ENCODE measurements at regions not wholly inside any gene's neighbourhood (a gene's known extent, or its start where the extent isn't known, plus 50 kb on each side); places are given as distances from the start of the nearest gene placed in this dataset.

- Histone ChIP-seq H3K9ac (replicated peaks in 1 of 4; ENCODE audit: extremely low read depth in 1 of 4, low read depth in 3 of 4, low read length in 3 of 4) (no peak overlapping the region), H3K27me3 (replicated peaks in 1 of 4; ENCODE audit: control insufficient read depth in 3 of 4, extremely low read depth in 1 of 4, insufficient read depth in 3 of 4, low read length in 3 of 4) (no peaks in the 10 kb centered on the region), H2AK5ac (ENCODE audit: low read depth, low read length) (no peak overlapping the region), H2BK15ac (ENCODE audit: low read length) (0 out of 2 replicates have a peak overlapping the region, but pooled peaks have one; percentile 61), H3K79me2 (ENCODE audit: control insufficient read depth in 1 of 2, insufficient read depth in 2 of 2, low read length in 2 of 2) (no peaks in the 10 kb centered on the region), H2AFZ (ENCODE audit: low read length) (peak overlapping the region; percentile 99), H2BK5ac (ENCODE audit: low read depth, low read length) (no peak overlapping the region), H3K23ac (ENCODE audit: insufficient read length) (no peak overlapping the region), H3K23me2 (ENCODE audit: low read depth, low read length) (no peaks in the 10 kb centered on the region), H3K14ac (ENCODE audit: insufficient read length) (no peak overlapping the region), H3K4me1 (replicated peaks in 1 of 4; ENCODE audit: control insufficient read depth in 3 of 4, insufficient read depth in 4 of 4, low read length in 3 of 4) (peaks cover 0 to 4% (median under 1%) of the 10 kb centered on the region in 4 experiments; a peak in 3 of 7 replicates), H3K4me2 (ENCODE audit: insufficient read depth in 1 of 2, low read depth in 2 of 2, low read length in 2 of 2) (no peak overlapping the region), H3K27ac (ENCODE audit: low read depth, low read length) (no peak overlapping the region), H3K4ac (replicated peaks; ENCODE audit: insufficient read length, low read depth, low read length) (no peak overlapping the region), H4K20me1 (replicated peaks in 1 of 2; ENCODE audit: control insufficient read depth in 1 of 2, insufficient read depth in 2 of 2, low read length in 2 of 2) (no peaks in the 10 kb centered on the region), H3K56ac (replicated peaks; ENCODE audit: insufficient read length, low read depth, low read length) (no peak overlapping the region), H4K5ac (ENCODE audit: insufficient read length, low read depth, low read length) (no peak overlapping the region), H3K18ac (ENCODE audit: extremely low read depth, low read length) (no peak overlapping the region), H4K91ac (replicated peaks; ENCODE audit: insufficient read length, low read length) (no peak overlapping the region), H2BK120ac (replicated peaks; ENCODE audit: low read depth, low read length) (no peak overlapping the region), H4K8ac (ENCODE audit: extremely low read depth, insufficient read depth, low read length) (no peak overlapping the region), H3K36me3 (ENCODE audit: control insufficient read depth in 2 of 4, insufficient read depth in 4 of 4, low read length in 3 of 4) (no peaks in the 10 kb centered on the region), H2BK12ac (ENCODE audit: low read depth, low read length) (peak overlapping the region; percentile 33; the same call in 1 of the 2 replicates), H3K4me3 (ENCODE audit: extremely low read depth in 1 of 4, insufficient read depth in 2 of 4, low read depth in 3 of 4, low read length in 4 of 4) (no peak overlapping the region), H2BK20ac (ENCODE audit: low read length) (no peak overlapping the region), H3K79me1 (ENCODE audit: low read depth, low read length) (no peaks in the 10 kb centered on the region), H3K9me3 (ENCODE audit: insufficient read depth in 2 of 2, low read depth in 1 of 2, low read length in 1 of 2) (peaks cover under 1 to 2% of the 10 kb centered on the region in 2 experiments; a peak in 1 of 4 replicates)
- DNase-seq (ENCODE audit: low read depth in 1 of 2, low spot score in 2 of 2) (peak in 1 of 2 experiments; percentile 49), FAIRE-seq (no peak)
- WGBS, 2 experiments (ENCODE audit: extremely low coverage in 1 of 2, insufficient coverage in 1 of 2, insufficient read length in 1 of 2, insufficient replicate concordance in 2 of 2, low coverage in 1 of 2, low lambda C conversion rate in 2 of 2, missing lambda C conversion rate in 1 of 2): 88% methylated on average over 4 of the region's 4 CpGs; no CpG with 5 or more reads in 1 of the 2 experiments
- POLR2A ChIA-PET (ENCODE audit: partially characterized antibody): no interaction called here
- 0 out of 4 replicates have a peak, but pooled peaks of 1 of the 2 experiments have one; percentile 8 for TF ChIP-seq RAD21 (IDR thresholded peaks at IDR 0.05 in 1 of 2, conservative IDR thresholded peaks at IDR 0.05 in 1 of 2; ENCODE audit: low read depth in 2 of 2, low read length in 2 of 2)
- TF ChIP-seq SP2 (IDR thresholded peaks at IDR 0.05; ENCODE audit: low read length): no peak
- CTCF ChIA-PET (ENCODE audit: partially characterized antibody): interaction anchor here (0.5 to 3.9 kb wide), 61 partner anchors 9 to 1421 kb away, joined by 3 to 25 read pairs (median 4); no protein-coding TSS in a partner anchor
Measured at GRCh38 chr12:92987846-92988621, 58.9 kb upstream of the EEA1 start.

All from H1 (cell line).